ENCODE measurements at regions not wholly inside any gene's neighbourhood (a gene's known extent, or its start where the extent isn't known, plus 50 kb on each side); places are given as distances from the start of the nearest gene placed in this dataset.
"Not testable (repeated sequence)": the region's sequence is repeated elsewhere in the genome, so short reads cannot be mapped to it uniquely, and the experiment has no call there.

GRCh38 chrX:65910899-65911298, 129.0 kb downstream of the VSIG4 start:
- no peak for DNase-seq (ENCODE audit: low read depth)
- H3K4me3 ChIP-seq (ENCODE audit: low read length) = no peak overlapping the region
- TF ChIP-seq CTCF (conservative IDR thresholded peaks at IDR 0.05; ENCODE audit: low read length) = no peak

GRCh38 chrX:65903750-65904149, 136.1 kb downstream of the VSIG4 start:
- DNase-seq (ENCODE audit: low read depth) = no peak
- H3K4me3 ChIP-seq (ENCODE audit: low read length) = no peak overlapping the region
- TF ChIP-seq CTCF (conservative IDR thresholded peaks at IDR 0.05; ENCODE audit: low read length) = no peak

GRCh38 chrX:65902011-65902410, 137.9 kb downstream of the VSIG4 start:
- no peak overlapping the region for H3K4me3 ChIP-seq (ENCODE audit: low read length)
- no peak for DNase-seq (ENCODE audit: low read depth)
- no peak for TF ChIP-seq CTCF (conservative IDR thresholded peaks at IDR 0.05; ENCODE audit: low read length)

GRCh38 chrX:65900850-65901844, 138.7 kb downstream of the VSIG4 start:
- DNase-seq (ENCODE audit: low read depth) = no peak
- TF ChIP-seq CTCF (conservative IDR thresholded peaks at IDR 0.05; ENCODE audit: low read length) = no peak
- H3K4me3 ChIP-seq (ENCODE audit: low read length) = no peak overlapping the region

GRCh38 chrX:65894133-65894532, 145.7 kb downstream of the VSIG4 start:
- H3K4me3 ChIP-seq (ENCODE audit: low read length) = no peak overlapping the region
- DNase-seq (ENCODE audit: low read depth) = no peak
- TF ChIP-seq CTCF (conservative IDR thresholded peaks at IDR 0.05; ENCODE audit: low read length) = no peak

GRCh38 chrX:65891817-65892216, 148.1 kb downstream of the VSIG4 start:
- DNase-seq (ENCODE audit: low read depth); H3K4me3 ChIP-seq (ENCODE audit: low read length): not testable (repeated sequence)

GRCh38 chrX:65888150-65888549, 151.7 kb downstream of the VSIG4 start:
- H3K4me3 ChIP-seq (ENCODE audit: low read length) = not testable (repeated sequence)

GRCh38 chrX:65883556-65883955, 156.3 kb downstream of the VSIG4 start:
- H3K4me3 ChIP-seq (ENCODE audit: low read length) = no peak overlapping the region
- DNase-seq (ENCODE audit: low read depth) = no peak
- TF ChIP-seq CTCF (conservative IDR thresholded peaks at IDR 0.05; ENCODE audit: low read length) = no peak

More at GRCh38 chrX:65888150-65888549, 151.7 kb downstream of the VSIG4 start:
- DNase-seq (ENCODE audit: low read depth) = not testable (repeated sequence)

All from AG10803 (cell line).